Amygdala (tissue), 56 donors: ENCODE measurements at regions not wholly inside any gene's neighbourhood (a gene's known extent, or its start where the extent isn't known, plus 50 kb on each side); places are given as distances from the start of the nearest gene placed in this dataset.
"Not testable (repeated sequence)": the region's sequence is repeated elsewhere in the genome, so short reads cannot be mapped to it uniquely, and the experiment has no call there.

Experiments used
- DNase-seq, 56 donors: peaks; one replicate each; lab custom pipeline; 2025; lab: John Stamatoyannopoulos, UW

DNA sequence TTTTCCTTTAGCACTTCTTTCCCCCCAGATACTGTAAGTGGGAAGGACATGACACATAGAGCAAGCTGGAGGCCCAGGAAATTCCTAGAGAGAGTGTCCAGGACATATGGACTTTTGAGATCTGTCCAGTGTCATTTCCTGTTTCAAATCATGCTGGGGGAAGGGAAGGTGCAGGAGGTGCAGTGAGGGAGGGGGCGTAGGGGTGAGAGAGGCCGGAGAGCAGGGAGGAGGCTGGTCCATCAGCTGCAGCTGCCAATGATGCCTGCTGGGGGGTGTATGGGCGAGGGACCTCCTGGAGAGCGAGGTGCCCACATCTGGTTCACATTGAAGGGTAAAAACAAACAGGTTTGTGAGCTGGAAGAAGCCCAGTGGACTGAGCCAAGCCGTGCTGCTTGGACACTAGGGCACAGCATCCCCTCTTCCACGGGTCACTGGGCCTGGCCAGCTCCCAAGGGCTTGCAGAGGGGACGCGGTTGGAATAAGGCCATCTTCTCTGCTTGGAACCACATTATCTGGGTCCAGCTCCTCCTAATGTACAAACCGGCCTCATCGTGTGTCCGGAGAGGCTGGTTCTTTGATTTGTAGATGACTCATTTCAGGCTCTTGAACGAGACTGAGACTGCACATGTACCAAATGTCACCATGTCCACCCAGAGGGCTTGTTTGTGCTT is 70.4 kb upstream of the SMURF2 start:
- DNase-seq = peak in 21 of 56 donors; percentile 4 to 57 (median 21)

DNA sequence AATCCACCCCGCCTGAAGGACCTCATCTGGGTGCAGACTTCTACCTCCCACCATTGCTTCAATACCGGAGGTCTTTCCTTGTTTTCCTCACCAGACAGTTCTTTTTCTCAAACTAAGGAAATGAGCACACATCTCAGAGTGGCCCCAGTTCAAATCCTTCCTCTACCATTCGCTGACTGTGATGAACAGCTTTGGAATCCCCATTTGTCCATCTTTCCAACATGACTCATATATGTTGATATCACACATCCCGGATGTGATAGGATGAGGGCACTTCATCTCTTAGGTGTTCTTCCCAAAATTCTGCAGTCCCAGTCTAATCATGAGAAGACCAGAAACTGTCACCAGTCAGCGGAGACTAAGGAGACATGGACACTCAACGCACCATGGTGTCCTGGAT is 67.9 kb upstream of the SMURF2 start:
- not testable (repeated sequence) for DNase-seq

DNA sequence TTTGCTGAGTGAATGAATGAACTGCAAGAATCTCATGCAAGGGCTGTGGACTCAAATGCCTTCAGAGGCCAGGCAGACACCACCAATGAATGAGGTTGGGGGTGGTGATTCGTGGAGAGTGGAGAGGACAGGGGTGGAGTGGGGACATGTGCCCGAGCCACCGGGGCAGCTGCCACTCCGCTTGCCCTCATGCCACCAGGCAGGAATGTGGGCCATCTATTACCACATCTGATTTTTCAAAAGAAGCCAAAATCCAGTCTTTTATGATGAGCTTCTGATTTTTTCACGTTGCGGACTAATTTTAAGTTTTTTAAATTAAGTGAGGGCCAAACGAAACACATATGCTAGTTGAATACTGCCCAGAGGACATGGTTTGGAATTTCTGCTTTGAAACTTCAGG is 67.1 kb upstream of the SMURF2 start:
- DNase-seq = no peak

DNA sequence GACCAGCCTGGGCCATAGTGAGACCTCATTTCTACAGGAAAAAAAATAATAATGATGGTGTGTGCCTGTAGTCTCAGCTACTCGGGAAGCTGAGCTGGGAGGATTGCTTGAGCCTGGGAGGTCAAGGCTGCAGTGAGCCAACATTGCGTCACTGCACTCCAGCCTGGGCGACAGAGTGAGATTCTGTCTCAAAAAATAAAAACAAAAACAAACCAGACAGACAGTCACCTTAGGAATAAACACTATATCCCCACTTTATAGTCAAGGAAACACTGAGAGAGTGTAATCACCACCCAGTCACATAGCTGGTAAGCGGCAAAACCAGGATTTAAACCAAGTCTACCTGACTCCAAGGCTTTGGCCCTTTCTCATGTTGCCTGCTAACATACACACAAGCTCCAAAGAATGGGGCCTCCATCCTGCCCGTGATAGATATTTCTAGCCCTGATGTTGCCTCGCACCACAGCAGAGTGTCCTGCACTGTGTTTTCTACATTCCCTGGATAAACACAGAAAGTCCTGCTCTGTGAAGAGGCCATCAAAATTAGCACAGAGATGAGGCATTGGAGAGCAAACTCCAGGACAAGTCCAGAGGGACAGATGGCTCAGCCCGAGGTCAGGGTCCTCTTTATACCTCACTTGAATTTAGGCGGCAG is 66.1 kb upstream of the SMURF2 start:
- DNase-seq = peak in 1 of 56 donors; percentile 14

DNA sequence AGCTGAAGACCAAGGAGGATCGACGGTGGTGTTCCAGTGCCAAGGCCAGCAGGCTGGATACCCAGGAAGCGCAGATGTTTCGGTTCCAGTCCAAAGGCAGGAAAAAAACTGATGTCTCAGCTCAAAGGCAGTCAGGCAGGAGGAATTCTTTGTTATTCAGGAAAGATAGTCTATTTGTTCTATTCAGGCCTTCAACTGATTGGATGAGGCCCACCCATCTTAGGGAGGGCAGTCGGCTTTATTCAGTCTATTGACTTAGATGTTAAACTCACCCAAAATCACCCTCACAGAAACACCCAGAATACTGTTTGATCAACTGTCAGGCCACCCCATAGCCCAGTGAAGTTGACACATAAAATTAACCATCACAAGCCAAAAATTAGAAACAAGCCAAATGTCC is 63.9 kb upstream of the SMURF2 start:
- not testable (repeated sequence) for DNase-seq

DNA sequence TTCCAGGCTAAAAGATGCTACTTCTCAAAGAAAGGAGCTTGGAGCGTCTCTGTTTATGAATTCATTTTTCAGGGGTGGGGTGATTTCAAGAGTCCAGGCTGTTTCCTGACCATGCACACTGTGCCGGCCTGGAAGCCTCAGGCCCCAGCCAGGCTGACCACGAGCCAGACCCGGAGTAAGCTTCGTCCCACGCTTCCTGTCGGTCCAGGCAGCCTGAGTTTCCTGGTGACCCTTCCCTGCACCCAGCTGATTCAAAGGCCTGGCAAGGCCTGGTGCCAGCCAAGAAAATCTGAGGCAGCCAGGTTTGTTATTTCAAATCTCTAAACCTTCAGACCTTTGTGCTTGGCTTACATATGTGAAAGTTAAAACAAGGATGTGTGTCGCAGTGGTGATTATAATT is 62.1 kb upstream of the SMURF2 start:
- DNase-seq = peak in 17 of 56 donors; percentile 4 to 34 (median 26)

DNA sequence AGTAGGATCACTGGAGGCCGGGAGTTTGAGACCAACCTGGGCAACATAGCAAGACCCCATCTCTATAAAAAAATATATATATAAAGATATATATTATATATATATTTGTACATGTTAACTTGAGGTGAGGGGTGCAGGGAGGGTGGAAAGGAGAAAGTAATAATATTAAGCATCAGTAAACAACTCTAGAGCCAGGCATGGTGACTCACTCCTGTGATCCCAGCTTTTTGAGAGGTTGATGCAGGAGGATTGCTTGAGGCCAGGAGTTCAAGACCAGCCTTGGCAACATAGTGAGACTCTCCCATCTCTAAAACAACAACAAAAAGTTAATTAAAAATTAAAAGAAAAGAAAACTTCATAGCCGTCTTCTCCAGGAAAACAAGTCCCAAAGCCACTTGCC is 61.7 kb upstream of the SMURF2 start:
- DNase-seq = no peak

DNA sequence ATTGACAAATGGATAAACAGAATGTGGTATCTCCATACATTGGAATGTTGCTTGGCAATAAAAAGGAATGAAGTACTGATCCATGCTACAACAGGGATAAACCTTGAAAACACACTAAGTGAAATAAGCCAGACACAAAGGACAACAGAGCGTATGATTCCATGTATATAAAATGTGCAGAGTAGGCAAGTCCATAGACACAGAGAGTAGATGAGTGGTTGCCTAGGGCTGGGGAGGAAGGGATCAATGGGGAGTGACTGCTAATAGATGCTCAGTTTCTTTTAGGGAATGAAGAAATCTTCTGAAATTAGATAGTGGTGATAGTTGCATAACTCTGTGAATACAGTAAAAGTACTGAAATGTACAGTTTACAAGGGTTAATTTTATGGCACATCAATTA is 59.4 kb upstream of the SMURF2 start:
- DNase-seq = not testable (repeated sequence)

DNA sequence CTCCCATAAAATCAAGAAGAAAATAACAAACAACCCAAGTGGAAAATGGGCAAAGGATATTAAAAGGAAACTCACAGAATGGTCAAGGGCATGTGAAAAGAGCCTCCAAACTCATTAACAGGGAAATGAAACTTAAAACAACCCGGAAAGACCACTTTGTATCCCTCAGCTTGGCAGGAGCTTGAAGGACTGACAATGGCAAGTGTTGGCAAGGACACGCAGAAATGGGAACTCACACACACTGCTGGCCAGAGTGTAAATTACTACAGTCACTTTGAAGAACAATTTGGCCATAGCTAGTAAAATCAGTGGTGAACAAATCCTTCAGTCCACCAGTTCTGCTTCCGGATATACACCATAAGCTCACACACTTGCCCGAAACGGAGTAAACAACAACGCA is 58.1 kb upstream of the SMURF2 start:
- peak in 16 of 56 donors; percentile 4 to 62 (median 32) for DNase-seq

DNA sequence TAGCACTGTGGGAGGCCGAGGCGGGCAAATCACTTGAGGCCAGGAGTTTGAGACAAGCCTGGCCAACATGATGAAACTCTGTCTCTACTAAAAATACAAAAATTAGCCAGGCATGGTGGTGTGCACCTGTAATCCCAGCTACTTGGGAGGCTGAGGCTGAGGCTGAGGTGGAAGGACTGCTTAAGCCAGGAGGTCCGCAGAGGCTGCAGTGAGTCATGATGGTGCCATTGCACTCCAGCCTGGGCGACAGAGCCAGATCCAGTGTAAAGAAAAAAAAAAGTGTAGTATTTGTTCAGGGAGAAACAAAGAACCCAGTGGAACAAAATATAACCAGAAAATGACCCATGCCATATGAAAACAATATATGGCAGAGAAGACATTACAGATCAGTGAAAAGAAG is 57.4 kb upstream of the SMURF2 start:
- DNase-seq = not testable (repeated sequence)

DNA sequence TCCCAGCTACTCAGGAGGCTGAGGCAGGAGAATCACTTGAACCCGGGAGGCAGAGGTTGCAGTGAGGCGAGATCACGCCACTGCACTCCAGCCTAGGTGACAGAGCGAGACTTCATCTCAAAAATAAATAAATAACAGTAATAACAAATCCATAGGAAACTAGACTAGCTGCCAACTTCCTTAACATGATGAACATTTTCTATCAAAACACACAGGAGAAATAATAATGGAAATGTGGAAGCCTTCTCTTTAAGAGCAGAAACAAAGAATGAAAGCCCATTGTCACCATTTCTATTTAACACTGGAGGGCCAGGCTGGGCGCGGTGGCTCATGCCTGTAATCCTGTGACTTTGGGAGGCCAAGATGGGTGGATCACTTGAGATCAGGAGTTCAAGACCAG is 56.7 kb upstream of the SMURF2 start:
- not testable (repeated sequence) for DNase-seq

DNA sequence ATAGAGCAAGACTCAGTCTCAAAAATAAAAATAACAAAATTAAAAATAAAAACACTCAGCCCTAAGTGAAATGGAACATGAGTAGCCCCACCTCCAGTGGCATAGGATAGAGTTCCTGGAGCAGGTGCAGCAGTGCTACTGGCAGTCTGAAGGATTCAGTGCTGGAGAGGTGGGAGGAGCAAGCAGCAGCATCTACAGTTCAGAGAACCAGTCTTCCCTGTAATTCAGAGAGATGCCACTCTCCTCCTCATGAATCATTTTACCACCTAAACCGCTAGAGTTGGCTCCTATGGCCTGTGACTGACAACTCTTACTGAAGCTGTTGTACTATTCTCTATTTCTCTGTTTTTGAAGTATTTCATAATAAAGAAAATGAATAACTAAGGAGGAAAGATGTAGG is 56.0 kb upstream of the SMURF2 start:
- no peak for DNase-seq

DNA sequence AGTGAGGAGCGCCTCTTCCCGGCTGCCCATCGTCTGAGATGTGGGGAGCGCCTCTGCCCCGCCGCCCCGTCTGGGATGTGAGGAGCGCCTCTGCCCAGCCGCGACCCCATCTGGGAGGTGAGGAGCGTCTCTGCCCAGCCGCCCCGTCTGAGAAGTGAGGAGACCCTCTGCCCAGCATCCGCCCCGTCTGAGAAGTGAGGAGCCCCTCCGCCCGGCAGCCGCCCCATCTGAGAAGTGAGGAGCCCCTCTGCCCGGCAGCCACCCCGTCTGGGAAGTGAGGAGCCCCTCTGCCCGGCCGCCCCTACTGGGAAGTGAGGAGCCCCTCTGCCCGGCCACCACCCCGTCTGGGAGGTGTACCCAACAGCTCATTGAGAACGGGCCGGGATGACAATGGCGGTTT is 54.4 kb upstream of the SMURF2 start:
- DNase-seq = not testable (repeated sequence)

DNA sequence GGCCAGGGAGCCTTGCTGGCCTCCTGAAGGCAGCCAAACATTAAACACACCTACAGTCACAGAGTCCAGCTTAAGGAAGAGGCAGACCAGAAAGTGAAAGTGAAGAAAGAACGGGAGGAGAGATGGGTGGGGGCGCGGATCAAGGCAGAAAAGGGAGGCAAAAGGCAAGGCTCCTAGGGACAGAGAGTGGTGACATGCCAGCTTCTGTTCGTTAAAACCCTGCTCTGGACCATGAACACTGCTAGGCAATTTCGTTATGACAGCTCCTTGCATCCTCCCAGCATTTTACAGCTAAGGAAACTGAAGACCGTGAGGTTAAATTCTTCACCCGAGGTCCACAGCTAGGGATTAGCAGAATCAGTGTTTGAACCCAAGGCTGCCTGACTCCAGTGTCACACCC is 51.7 kb upstream of the SMURF2 start:
- DNase-seq = not testable (repeated sequence)

DNA sequence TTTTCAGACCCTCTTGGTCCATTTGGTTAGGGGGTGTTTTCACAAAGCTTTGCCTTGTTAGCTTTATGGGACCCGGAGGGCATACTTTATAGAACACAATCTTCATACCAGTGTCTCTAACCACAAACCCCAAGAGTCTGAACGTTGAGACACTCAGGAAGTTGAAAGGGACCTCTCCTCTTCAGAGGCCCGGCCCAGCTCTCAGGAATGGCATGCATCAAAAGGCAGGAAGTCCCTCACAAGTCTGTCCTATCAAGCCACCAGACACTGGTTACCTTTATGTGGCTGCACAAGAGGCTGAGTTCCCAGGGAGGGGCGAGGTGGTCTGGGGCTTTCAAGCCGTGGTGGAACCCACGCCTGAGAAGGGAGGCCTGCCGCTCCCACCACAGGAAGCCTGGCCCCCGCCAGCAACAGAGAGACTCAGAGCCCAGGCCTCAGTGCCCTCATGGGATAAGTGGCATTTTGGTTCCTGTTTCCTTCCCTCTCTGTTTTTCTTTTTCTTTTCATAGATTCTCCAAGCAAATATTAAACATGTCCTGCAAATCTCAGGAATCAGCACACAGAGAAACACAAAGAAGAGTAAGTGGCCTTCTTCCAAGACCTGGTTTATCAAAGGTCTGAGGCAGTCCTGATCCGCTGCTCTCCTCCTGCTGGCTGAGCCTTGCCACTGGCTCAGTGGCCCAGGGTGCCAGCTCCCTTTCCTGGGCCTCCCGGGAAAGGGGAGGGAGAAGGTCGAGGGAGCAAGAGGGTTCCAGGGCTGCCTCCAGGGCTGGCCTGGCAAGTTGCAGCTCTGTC is 50.6 kb upstream of the SMURF2 start:
- DNase-seq = not testable (repeated sequence)
